ENCODE measurements at regions not wholly inside any gene's neighbourhood (a gene's known extent, or its start where the extent isn't known, plus 50 kb on each side); places are given as distances from the start of the nearest gene placed in this dataset.

DNA sequence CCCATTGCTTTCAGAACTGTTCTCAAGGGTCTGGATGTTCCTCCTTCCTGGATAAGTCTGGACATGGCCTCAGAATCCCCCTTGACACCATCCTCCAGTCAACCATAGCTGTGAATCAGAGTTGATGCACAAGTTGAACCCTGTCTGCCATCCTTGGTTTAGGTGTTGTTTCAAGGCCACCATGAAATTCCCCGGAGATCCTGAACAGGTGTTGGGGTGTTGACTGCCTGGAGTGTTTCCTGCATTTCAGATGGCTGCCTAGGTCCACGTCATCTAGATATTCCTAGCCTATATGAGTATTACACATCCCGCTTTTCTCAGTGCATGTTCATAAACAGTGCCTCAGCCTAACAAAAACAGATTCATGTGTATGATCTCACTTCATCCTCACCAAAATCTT lies 86.7 kb upstream of the PWP1 start:
- Histone ChIP-seq H3K4me3 (ENCODE audit: low read depth, low read length, poor library complexity, severe bottlenecking) (no peak overlapping the region), H3K9me2 (ENCODE audit: low read depth, low read length) (no peaks in the 10 kb centered on the region), H4K20me1 (ENCODE audit: insufficient read depth, low read length) (no peaks in the 10 kb centered on the region), H3K27ac (ENCODE audit: low read depth, low read length, poor library complexity, severe bottlenecking) (no peak overlapping the region), H2AFZ (ENCODE audit: low read length) (no peak overlapping the region), H3K4me2 (ENCODE audit: low read length) (no peak overlapping the region), H3K79me2 (ENCODE audit: insufficient read depth, low read length) (no peaks in the 10 kb centered on the region), H3K4me1 (ENCODE audit: insufficient read depth, low read length, severe bottlenecking) (no peaks in the 10 kb centered on the region), H3K36me3 (ENCODE audit: insufficient read depth, low read length) (no peaks in the 10 kb centered on the region), H3K9me3 (ENCODE audit: low read length) (no peaks in the 10 kb centered on the region), H3K9ac (ENCODE audit: low read length) (no peak overlapping the region), H3K27me3 (ENCODE audit: insufficient read depth, low read length) (no peaks in the 10 kb centered on the region), H3F3A (ENCODE audit: insufficient read depth, low read length) (no peaks in the 10 kb centered on the region)
- TF ChIP-seq EZH2 (IDR thresholded peaks at IDR 0.05; ENCODE audit: borderline replicate concordance, low read length): no peak
- TF ChIP-seq, protein P1, sequence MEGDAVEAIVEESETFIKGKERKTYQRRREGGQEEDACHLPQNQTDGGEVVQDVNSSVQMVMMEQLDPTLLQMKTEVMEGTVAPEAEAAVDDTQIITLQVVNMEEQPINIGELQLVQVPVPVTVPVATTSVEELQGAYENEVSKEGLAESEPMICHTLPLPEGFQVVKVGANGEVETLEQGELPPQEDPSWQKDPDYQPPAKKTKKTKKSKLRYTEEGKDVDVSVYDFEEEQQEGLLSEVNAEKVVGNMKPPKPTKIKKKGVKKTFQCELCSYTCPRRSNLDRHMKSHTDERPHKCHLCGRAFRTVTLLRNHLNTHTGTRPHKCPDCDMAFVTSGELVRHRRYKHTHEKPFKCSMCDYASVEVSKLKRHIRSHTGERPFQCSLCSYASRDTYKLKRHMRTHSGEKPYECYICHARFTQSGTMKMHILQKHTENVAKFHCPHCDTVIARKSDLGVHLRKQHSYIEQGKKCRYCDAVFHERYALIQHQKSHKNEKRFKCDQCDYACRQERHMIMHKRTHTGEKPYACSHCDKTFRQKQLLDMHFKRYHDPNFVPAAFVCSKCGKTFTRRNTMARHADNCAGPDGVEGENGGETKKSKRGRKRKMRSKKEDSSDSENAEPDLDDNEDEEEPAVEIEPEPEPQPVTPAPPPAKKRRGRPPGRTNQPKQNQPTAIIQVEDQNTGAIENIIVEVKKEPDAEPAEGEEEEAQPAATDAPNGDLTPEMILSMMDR (IDR thresholded peaks at IDR 0.05; ENCODE audit: low read length): no peak

DNA sequence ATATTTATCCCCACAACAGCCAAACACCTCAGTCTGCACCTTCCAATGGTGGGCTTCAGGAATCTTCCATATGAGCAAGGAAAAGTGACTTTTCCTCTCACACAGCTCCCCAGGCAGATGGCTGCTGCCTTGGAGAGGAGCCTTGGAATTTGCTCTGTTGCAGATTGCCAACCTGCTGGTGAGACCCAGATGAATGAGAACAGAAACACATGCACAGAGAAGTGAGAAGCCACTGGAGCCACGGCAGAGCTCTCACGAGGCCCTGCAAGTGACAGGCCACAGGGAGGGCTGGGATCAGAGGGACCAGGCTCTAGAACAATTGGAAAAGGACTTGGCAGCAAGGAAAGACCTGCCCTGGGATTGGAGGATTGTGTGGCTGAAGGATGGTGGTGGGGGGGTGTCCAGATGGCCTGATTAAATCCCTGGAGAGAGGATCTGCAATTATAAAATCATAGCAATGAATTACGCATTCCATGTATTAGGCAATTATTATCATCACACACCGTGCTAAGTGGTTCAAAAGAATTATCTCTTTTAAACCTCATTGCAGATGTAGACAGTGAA lies 84.9 kb upstream of the PWP1 start:
- no peak for TF ChIP-seq EZH2 (IDR thresholded peaks at IDR 0.05; ENCODE audit: borderline replicate concordance, low read length)
- TF ChIP-seq, protein P1 (IDR thresholded peaks at IDR 0.05; ENCODE audit: low read length): no peak
- Histone ChIP-seq H3K9me2 (ENCODE audit: low read depth, low read length) (no peaks in the 10 kb centered on the region), H4K20me1 (ENCODE audit: insufficient read depth, low read length) (no peaks in the 10 kb centered on the region), H3K4me3 (ENCODE audit: low read depth, low read length, poor library complexity, severe bottlenecking) (no peak overlapping the region), H3K27ac (ENCODE audit: low read depth, low read length, poor library complexity, severe bottlenecking) (no peak overlapping the region), H3K9ac (ENCODE audit: low read length) (no peak overlapping the region), H3K36me3 (ENCODE audit: insufficient read depth, low read length) (no peaks in the 10 kb centered on the region), H3K27me3 (ENCODE audit: insufficient read depth, low read length) (no peaks in the 10 kb centered on the region), H2AFZ (ENCODE audit: low read length) (no peak overlapping the region), H3F3A (ENCODE audit: insufficient read depth, low read length) (no peaks in the 10 kb centered on the region), H3K4me1 (ENCODE audit: insufficient read depth, low read length, severe bottlenecking) (no peaks in the 10 kb centered on the region), H3K79me2 (ENCODE audit: insufficient read depth, low read length) (no peaks in the 10 kb centered on the region), H3K4me2 (ENCODE audit: low read length) (no peak overlapping the region), H3K9me3 (ENCODE audit: low read length) (no peaks in the 10 kb centered on the region)

DNA sequence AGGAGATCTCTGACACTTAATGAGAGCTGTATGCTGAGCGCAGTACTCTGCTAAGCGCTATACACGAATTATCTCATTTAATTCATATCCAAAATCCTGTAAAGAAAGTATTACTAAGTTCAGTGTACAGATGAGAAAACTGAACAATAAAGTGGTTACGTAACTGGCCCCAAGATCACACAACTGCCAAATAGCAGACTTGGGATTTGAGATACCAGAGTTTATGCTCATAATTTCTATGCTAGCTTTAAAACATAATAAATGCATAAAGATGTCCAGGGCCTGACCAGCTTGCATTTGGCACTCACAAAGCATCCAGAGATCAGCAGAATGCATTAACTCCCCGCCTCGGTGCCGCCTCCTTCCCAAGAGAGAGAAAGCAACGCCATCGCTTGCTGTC lies 83.2 kb upstream of the PWP1 start:
- TF ChIP-seq, protein P1 (IDR thresholded peaks at IDR 0.05; ENCODE audit: low read length): no peak
- no peak for TF ChIP-seq EZH2 (IDR thresholded peaks at IDR 0.05; ENCODE audit: borderline replicate concordance, low read length)
- no peak overlapping the region for H3K27ac ChIP-seq (ENCODE audit: low read depth, low read length, poor library complexity, severe bottlenecking)

More for the DNA sequence above, 83.2 kb upstream of the PWP1 start:
- no peak overlapping the region for H3K9ac ChIP-seq (ENCODE audit: low read length)
- no peaks in the 10 kb centered on the region for H3K27me3 ChIP-seq (ENCODE audit: insufficient read depth, low read length)
- H3K9me2 ChIP-seq (ENCODE audit: low read depth, low read length): no peaks in the 10 kb centered on the region
- H3F3A ChIP-seq (ENCODE audit: insufficient read depth, low read length): no peaks in the 10 kb centered on the region
- no peaks in the 10 kb centered on the region for H3K36me3 ChIP-seq (ENCODE audit: insufficient read depth, low read length)
- no peaks in the 10 kb centered on the region for H3K9me3 ChIP-seq (ENCODE audit: low read length)
- no peaks in the 10 kb centered on the region for H4K20me1 ChIP-seq (ENCODE audit: insufficient read depth, low read length)
- no peak overlapping the region for H3K4me2 ChIP-seq (ENCODE audit: low read length)
- H2AFZ ChIP-seq (ENCODE audit: low read length): no peak overlapping the region
- no peak overlapping the region for H3K4me3 ChIP-seq (ENCODE audit: low read depth, low read length, poor library complexity, severe bottlenecking)
- H3K79me2 ChIP-seq (ENCODE audit: insufficient read depth, low read length): no peaks in the 10 kb centered on the region
- no peaks in the 10 kb centered on the region for H3K4me1 ChIP-seq (ENCODE audit: insufficient read depth, low read length, severe bottlenecking)

All from OCI-LY1 (cell line).